PC-3 (cell line): ENCODE measurements at regions not wholly inside any gene's neighbourhood (a gene's known extent, or its start where the extent isn't known, plus 50 kb on each side); places are given as distances from the start of the nearest gene placed in this dataset.

Experiments used
- CTCF ChIP-seq: fragments of 300-600 bp; sonication (generic); conservative IDR thresholded peaks from 2 replicates; pipeline ENCODE4 v1.5.1; 2017; ENCODE audit warnings: antibody characterized with exemption, low read depth, mild to moderate bottlenecking, low read length
- EZH2 ChIP-seq: fragments of 300-600 bp; sonication (generic); IDR thresholded peaks from one replicate; pipeline ENCODE4 v1.6.1; 2017; ENCODE audit warnings: antibody characterized with exemption, mild to moderate bottlenecking, low read length; ENCODE audit not compliant: unreplicated experiment
- EZH2phosphoT487 ChIP-seq: fragments of 300-600 bp; sonication (generic); IDR thresholded peaks from 2 replicates; pipeline ENCODE4 v1.6.1; 2018; ENCODE audit warnings: mild to moderate bottlenecking, antibody characterized with exemption, low read length, borderline replicate concordance

GRCh38 chr1:60662486-60663044 lies 419.8 kb upstream of the NFIA start:
- no peak for TF ChIP-seq CTCF
- no peak for TF ChIP-seq EZH2
- no peak for TF ChIP-seq EZH2phosphoT487
